ENCODE measurements at regions not wholly inside any gene's neighbourhood (a gene's known extent, or its start where the extent isn't known, plus 50 kb on each side); places are given as distances from the start of the nearest gene placed in this dataset.

DNA sequence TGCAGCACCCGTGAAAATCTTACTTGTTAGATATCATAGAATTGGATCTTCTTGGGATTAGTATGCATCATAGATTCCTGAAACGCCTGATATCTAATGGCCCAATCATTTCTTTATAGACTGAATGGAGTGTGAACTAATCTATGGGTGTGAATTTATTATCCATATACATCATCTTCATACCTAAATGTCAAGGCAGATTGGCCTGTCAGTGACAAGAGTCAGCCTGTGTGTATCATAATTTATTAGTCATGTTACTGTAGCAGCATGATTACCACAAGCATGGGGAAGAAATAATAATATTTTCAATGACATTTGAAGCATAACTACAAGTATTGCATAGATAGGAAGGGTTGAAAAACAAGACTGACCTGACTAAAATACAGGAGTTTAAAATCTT, 235.8 kb downstream of the RAP2B start:
- H2AFZ ChIP-seq (ENCODE audit: control insufficient read depth, low read length), result no peak overlapping the region
- no peaks in the 10 kb centered on the region for H4K20me1 ChIP-seq (ENCODE audit: control insufficient read depth, extremely low read depth, insufficient read depth, low read length)
- H3K27ac ChIP-seq (ENCODE audit: control insufficient read depth, insufficient read depth, low read length), result no peak overlapping the region
- no peak overlapping the region for H3K4me3 ChIP-seq (ENCODE audit: control insufficient read depth in 2 of 3, extremely low read depth in 1 of 3, insufficient read depth in 2 of 3, low read depth in 1 of 3, low read length in 3 of 3)
- H3K36me3 ChIP-seq (ENCODE audit: control insufficient read depth in 2 of 2, extremely low read depth in 1 of 2, insufficient read depth in 2 of 2, low read length in 2 of 2), result no peaks in the 10 kb centered on the region
- H3K4me2 ChIP-seq (ENCODE audit: control insufficient read depth, extremely low read depth, insufficient read depth, low read depth, low read length), result no peak overlapping the region
- H3K4me1 ChIP-seq (ENCODE audit: control insufficient read depth, extremely low read depth, insufficient read depth, low read length), result peaks cover 29% of the 10 kb centered on the region
- TF ChIP-seq EZH2 (IDR thresholded peaks at IDR 0.05; ENCODE audit: low read length), result no peak
- TF ChIP-seq, protein P1, sequence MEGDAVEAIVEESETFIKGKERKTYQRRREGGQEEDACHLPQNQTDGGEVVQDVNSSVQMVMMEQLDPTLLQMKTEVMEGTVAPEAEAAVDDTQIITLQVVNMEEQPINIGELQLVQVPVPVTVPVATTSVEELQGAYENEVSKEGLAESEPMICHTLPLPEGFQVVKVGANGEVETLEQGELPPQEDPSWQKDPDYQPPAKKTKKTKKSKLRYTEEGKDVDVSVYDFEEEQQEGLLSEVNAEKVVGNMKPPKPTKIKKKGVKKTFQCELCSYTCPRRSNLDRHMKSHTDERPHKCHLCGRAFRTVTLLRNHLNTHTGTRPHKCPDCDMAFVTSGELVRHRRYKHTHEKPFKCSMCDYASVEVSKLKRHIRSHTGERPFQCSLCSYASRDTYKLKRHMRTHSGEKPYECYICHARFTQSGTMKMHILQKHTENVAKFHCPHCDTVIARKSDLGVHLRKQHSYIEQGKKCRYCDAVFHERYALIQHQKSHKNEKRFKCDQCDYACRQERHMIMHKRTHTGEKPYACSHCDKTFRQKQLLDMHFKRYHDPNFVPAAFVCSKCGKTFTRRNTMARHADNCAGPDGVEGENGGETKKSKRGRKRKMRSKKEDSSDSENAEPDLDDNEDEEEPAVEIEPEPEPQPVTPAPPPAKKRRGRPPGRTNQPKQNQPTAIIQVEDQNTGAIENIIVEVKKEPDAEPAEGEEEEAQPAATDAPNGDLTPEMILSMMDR (optimal IDR thresholded peaks at IDR 0.05 in 1 of 3, IDR thresholded peaks at IDR 0.05 in 1 of 3, conservative IDR thresholded peaks at IDR 0.05 in 1 of 3; ENCODE audit: extremely low read depth in 1 of 3, insufficient read depth in 2 of 3, low read length in 3 of 3), result no peak
- dilution Hi-C loops (cut with MboI; ENCODE audit: extremely low pct_ligation_motif_present, low sequenced_read_pairs), result no loop called here
- FAIRE-seq (no peak), DNase-seq (ENCODE audit: low read depth, low spot score) (no peak)
- H3K79me2 ChIP-seq (ENCODE audit: control insufficient read depth, insufficient read depth, low read length), result no peaks in the 10 kb centered on the region
- no peak overlapping the region for H3K9ac ChIP-seq (ENCODE audit: control insufficient read depth, extremely low read depth, insufficient read depth, low read length)
- no peaks in the 10 kb centered on the region for H3K9me3 ChIP-seq (ENCODE audit: control insufficient read depth, low read depth, low read length)
- no peaks in the 10 kb centered on the region for H3K27me3 ChIP-seq (ENCODE audit: control insufficient read depth, extremely low read depth, insufficient read depth, low read length)
- no peaks in the 10 kb centered on the region for H3K9me1 ChIP-seq (ENCODE audit: control insufficient read depth, extremely low read depth, insufficient read depth, low read length)

DNA sequence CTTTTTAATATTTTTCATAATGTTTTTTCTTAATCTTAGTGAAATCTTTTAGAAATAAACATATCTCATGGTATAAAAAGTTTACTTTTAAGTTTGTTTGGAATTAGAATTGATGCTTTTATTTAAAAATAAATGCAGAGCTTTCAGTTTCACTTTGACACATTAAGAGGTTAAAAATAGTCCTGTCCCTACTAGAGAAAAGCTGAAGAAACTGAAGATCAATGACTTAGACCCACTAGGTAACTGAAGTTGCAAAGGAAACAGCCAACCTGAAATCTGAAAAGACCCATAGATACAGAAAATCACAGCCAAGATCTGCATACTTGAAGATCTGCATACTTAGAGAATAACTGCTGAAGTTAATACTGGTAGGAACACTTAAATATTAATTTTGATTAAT, 237.6 kb downstream of the RAP2B start:
- Histone ChIP-seq H3K4me2 (ENCODE audit: control insufficient read depth, extremely low read depth, insufficient read depth, low read depth, low read length) (peak overlapping the region; percentile 62), H2AFZ (ENCODE audit: control insufficient read depth, low read length) (peak overlapping the region; percentile 86)

More for the DNA sequence above, 237.6 kb downstream of the RAP2B start:
- Histone ChIP-seq H3K4me3 (ENCODE audit: control insufficient read depth in 2 of 3, extremely low read depth in 1 of 3, insufficient read depth in 2 of 3, low read depth in 1 of 3, low read length in 3 of 3) (peak overlapping the region in 1 of 3 experiments; percentile 0), H3K4me1 (ENCODE audit: control insufficient read depth, extremely low read depth, insufficient read depth, low read length) (peaks cover 29% of the 10 kb centered on the region), H3K9ac (ENCODE audit: control insufficient read depth, extremely low read depth, insufficient read depth, low read length) (no peak overlapping the region), H3K27ac (ENCODE audit: control insufficient read depth, insufficient read depth, low read length) (peak overlapping the region; percentile 70), H3K9me3 (ENCODE audit: control insufficient read depth, low read depth, low read length) (no peaks in the 10 kb centered on the region), H3K27me3 (ENCODE audit: control insufficient read depth, extremely low read depth, insufficient read depth, low read length) (no peaks in the 10 kb centered on the region), H3K9me1 (ENCODE audit: control insufficient read depth, extremely low read depth, insufficient read depth, low read length) (no peaks in the 10 kb centered on the region), H3K79me2 (ENCODE audit: control insufficient read depth, insufficient read depth, low read length) (no peaks in the 10 kb centered on the region), H4K20me1 (ENCODE audit: control insufficient read depth, extremely low read depth, insufficient read depth, low read length) (no peaks in the 10 kb centered on the region), H3K36me3 (ENCODE audit: control insufficient read depth in 2 of 2, extremely low read depth in 1 of 2, insufficient read depth in 2 of 2, low read length in 2 of 2) (no peaks in the 10 kb centered on the region)
- DNase-seq (ENCODE audit: low read depth, low spot score) (no peak), FAIRE-seq (no peak)
- TF ChIP-seq EZH2 (IDR thresholded peaks at IDR 0.05; ENCODE audit: low read length), result no peak
- TF ChIP-seq, protein P1 (optimal IDR thresholded peaks at IDR 0.05 in 1 of 3, IDR thresholded peaks at IDR 0.05 in 1 of 3, conservative IDR thresholded peaks at IDR 0.05 in 1 of 3; ENCODE audit: extremely low read depth in 1 of 3, insufficient read depth in 2 of 3, low read length in 3 of 3), result no peak
- dilution Hi-C loops (cut with MboI; ENCODE audit: extremely low pct_ligation_motif_present, low sequenced_read_pairs), result no loop called here
